ENCODE measurements at regions not wholly inside any gene's neighbourhood (a gene's known extent, or its start where the extent isn't known, plus 50 kb on each side); places are given as distances from the start of the nearest gene placed in this dataset.

- no peak for TF ChIP-seq CTCF (conservative IDR thresholded peaks at IDR 0.05; ENCODE audit: control insufficient read depth, insufficient read depth, low read depth, low read length)
- no peak overlapping the region for H3K4me3 ChIP-seq (ENCODE audit: control insufficient read depth, low read depth, low read length)
- no peak for DNase-seq (ENCODE audit: low read depth)
Observed at GRCh38 chr11:34732831-34733230, 111.9 kb downstream of the EHF start.

- TF ChIP-seq CTCF (conservative IDR thresholded peaks at IDR 0.05; ENCODE audit: control insufficient read depth, insufficient read depth, low read depth, low read length), result no peak
- H3K4me3 ChIP-seq (ENCODE audit: control insufficient read depth, low read depth, low read length), result no peak overlapping the region
- peak; percentile 52 for DNase-seq (ENCODE audit: low read depth)
Observed at GRCh38 chr11:34731603-34732002, 110.7 kb downstream of the EHF start.

- H3K4me3 ChIP-seq (ENCODE audit: control insufficient read depth, low read depth, low read length), result no peak overlapping the region
- no peak for DNase-seq (ENCODE audit: low read depth)
- no peak for TF ChIP-seq CTCF (conservative IDR thresholded peaks at IDR 0.05; ENCODE audit: control insufficient read depth, insufficient read depth, low read depth, low read length)
Observed at GRCh38 chr11:34730544-34731295, 109.8 kb downstream of the EHF start.

- TF ChIP-seq CTCF (conservative IDR thresholded peaks at IDR 0.05; ENCODE audit: control insufficient read depth, insufficient read depth, low read depth, low read length), result no peak
- DNase-seq (ENCODE audit: low read depth), result no peak
- H3K4me3 ChIP-seq (ENCODE audit: control insufficient read depth, low read depth, low read length), result no peak overlapping the region
Observed at GRCh38 chr11:34728609-34729008, 107.7 kb downstream of the EHF start.

- TF ChIP-seq CTCF (conservative IDR thresholded peaks at IDR 0.05; ENCODE audit: control insufficient read depth, insufficient read depth, low read depth, low read length), result no peak
- no peak overlapping the region for H3K4me3 ChIP-seq (ENCODE audit: control insufficient read depth, low read depth, low read length)
- no peak for DNase-seq (ENCODE audit: low read depth)
Observed at GRCh38 chr11:34727228-34727737, 106.4 kb downstream of the EHF start.

GRCh38 chr11:34724973-34725372 is 104.1 kb downstream of the EHF start:
- DNase-seq (ENCODE audit: low read depth), result no peak
- no peak for TF ChIP-seq CTCF (conservative IDR thresholded peaks at IDR 0.05; ENCODE audit: control insufficient read depth, insufficient read depth, low read depth, low read length)
- no peak overlapping the region for H3K4me3 ChIP-seq (ENCODE audit: control insufficient read depth, low read depth, low read length)

Measured in fibroblast of mammary gland (primary cell).